ENCODE measurements at regions not wholly inside any gene's neighbourhood (a gene's known extent, or its start where the extent isn't known, plus 50 kb on each side); places are given as distances from the start of the nearest gene placed in this dataset.
"Not testable (repeated sequence)": the region's sequence is repeated elsewhere in the genome, so short reads cannot be mapped to it uniquely, and the experiment has no call there.

DNA sequence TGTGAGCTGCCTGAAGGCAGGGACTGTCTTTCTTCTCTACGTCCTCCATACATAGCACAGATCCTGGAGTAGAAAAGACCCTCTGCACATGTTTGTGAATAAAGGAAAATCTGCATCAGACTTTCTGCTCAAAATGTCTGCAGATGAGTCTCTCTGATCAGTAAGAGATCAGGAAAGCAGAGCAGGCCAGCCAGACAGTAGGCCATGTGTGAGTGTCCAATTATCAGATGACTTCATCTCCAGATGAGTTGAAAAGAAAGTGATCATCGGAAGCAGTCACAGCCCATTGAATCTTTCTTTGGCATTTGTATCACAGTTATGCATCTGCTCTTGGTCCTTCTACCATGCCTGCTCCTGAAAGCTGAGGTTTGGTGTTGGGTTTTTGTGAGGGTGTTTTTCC, 298.7 kb upstream of the NCAM1 start:
- H3K27me3 Mint-ChIP-seq (ENCODE audit: low read depth), result peaks cover 13% of the 10 kb centered on the region
- TF ChIP-seq, protein P1, sequence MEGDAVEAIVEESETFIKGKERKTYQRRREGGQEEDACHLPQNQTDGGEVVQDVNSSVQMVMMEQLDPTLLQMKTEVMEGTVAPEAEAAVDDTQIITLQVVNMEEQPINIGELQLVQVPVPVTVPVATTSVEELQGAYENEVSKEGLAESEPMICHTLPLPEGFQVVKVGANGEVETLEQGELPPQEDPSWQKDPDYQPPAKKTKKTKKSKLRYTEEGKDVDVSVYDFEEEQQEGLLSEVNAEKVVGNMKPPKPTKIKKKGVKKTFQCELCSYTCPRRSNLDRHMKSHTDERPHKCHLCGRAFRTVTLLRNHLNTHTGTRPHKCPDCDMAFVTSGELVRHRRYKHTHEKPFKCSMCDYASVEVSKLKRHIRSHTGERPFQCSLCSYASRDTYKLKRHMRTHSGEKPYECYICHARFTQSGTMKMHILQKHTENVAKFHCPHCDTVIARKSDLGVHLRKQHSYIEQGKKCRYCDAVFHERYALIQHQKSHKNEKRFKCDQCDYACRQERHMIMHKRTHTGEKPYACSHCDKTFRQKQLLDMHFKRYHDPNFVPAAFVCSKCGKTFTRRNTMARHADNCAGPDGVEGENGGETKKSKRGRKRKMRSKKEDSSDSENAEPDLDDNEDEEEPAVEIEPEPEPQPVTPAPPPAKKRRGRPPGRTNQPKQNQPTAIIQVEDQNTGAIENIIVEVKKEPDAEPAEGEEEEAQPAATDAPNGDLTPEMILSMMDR (IDR thresholded peaks at IDR 0.05; ENCODE audit: unreplicated experiment), result no peak
- no peak for DNase-seq (ENCODE audit: low spot score in 2 of 2, unreplicated experiment in 2 of 2)
- H3K4me1 Mint-ChIP-seq, result peaks cover 2% of the 10 kb centered on the region
- no peak overlapping the region for H3K4me3 Mint-ChIP-seq
- no peaks in the 10 kb centered on the region for H3K36me3 Mint-ChIP-seq
- H3K9me3 Mint-ChIP-seq, result no peaks in the 10 kb centered on the region
- no peak overlapping the region for H3K27ac Mint-ChIP-seq

DNA sequence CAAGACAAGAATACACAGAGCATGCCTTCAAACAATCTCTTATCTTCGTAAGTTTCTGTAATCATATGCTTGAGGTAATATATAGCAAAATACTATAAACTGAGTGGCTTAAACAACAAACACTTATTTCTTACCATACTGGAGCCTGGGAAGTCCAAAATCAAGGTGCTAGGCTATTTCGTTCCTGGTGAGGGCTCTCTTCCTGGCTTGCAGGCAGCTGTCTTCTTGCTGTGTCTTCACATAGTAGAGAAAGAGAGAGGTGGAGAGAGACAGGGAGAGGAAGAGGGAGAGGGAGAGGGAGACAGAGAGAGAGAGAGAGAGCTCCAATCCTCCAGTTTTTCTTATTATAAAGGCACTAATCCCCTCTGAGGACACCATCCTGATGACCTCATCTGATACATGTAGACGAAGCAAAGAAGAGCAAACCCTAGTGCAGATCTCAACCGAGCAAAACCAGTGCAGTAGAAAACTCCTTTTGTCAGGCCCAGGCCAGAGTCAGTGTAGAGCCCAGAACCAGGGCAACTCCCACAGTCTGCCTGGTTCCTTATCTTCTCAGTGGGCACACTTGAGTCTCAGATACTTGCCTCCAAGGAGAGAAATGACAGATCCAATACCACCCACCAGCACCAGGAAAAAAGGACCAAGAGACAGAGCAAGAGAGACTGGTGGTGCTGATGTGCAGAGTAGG, 297.1 kb upstream of the NCAM1 start:
- Mint-ChIP-seq H3K27me3 (ENCODE audit: low read depth) (peaks cover 13% of the 10 kb centered on the region), H3K27ac (no peak overlapping the region), H3K36me3 (no peaks in the 10 kb centered on the region), H3K4me3 (no peak overlapping the region), H3K9me3 (no peaks in the 10 kb centered on the region), H3K4me1 (no peaks in the 10 kb centered on the region)
- no peak for DNase-seq (ENCODE audit: low spot score in 2 of 2, unreplicated experiment in 2 of 2)
- TF ChIP-seq, protein P1 (IDR thresholded peaks at IDR 0.05; ENCODE audit: unreplicated experiment), result no peak

DNA sequence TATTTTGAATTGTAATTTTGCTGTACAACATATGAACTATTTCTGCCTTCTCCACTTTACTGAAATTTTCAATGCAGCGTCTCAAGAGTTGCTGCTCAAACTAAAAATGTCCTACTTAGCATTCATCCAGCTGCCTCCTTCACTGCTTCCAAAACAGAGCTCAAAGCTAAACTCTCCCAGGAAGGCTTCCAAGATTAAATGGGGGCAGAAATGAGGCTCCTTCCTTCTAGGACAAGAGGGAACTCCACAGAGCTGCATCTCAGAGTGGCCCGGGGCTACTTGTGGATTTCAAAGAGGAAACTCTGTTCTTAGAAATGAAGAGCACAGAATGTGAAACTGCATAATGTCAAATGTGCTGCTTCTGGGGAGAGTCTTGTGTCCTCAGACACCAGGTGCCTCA, 295.9 kb upstream of the NCAM1 start:
- TF ChIP-seq, protein P1 (IDR thresholded peaks at IDR 0.05; ENCODE audit: unreplicated experiment), result no peak
- no peak for DNase-seq (ENCODE audit: low spot score in 2 of 2, unreplicated experiment in 2 of 2)
- Mint-ChIP-seq H3K9me3 (no peaks in the 10 kb centered on the region), H3K27me3 (ENCODE audit: low read depth) (peaks cover 13% of the 10 kb centered on the region), H3K4me1 (no peaks in the 10 kb centered on the region), H3K36me3 (no peaks in the 10 kb centered on the region), H3K27ac (no peak overlapping the region), H3K4me3 (no peak overlapping the region)

DNA sequence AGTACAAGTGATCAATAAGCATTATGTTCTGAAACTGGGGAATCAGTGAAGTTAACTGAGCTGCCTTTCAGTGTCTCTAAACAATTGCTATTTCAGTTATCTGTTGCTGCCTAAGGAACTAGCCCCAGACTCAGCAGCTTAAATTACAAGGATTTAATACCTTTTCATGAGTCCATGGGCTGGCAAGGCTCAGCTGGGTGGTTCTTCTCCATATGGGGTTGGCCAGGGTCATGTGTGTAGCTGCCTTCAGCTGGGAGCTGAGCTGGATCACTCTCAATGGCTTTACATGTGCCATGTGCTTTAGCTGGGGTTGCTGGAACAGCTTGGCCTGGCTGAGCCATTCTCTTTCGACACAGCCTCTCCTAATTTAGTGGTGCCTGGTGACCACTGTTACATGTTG, 295.0 kb upstream of the NCAM1 start:
- TF ChIP-seq, protein P1 (IDR thresholded peaks at IDR 0.05; ENCODE audit: unreplicated experiment), result no peak
- H3K4me1 Mint-ChIP-seq, result no peaks in the 10 kb centered on the region
- no peaks in the 10 kb centered on the region for H3K36me3 Mint-ChIP-seq
- DNase-seq (ENCODE audit: low spot score in 2 of 2, unreplicated experiment in 2 of 2), result no peak
- no peak overlapping the region for H3K4me3 Mint-ChIP-seq
- H3K27me3 Mint-ChIP-seq (ENCODE audit: low read depth), result peaks cover 13% of the 10 kb centered on the region
- H3K27ac Mint-ChIP-seq, result no peak overlapping the region
- no peaks in the 10 kb centered on the region for H3K9me3 Mint-ChIP-seq

DNA sequence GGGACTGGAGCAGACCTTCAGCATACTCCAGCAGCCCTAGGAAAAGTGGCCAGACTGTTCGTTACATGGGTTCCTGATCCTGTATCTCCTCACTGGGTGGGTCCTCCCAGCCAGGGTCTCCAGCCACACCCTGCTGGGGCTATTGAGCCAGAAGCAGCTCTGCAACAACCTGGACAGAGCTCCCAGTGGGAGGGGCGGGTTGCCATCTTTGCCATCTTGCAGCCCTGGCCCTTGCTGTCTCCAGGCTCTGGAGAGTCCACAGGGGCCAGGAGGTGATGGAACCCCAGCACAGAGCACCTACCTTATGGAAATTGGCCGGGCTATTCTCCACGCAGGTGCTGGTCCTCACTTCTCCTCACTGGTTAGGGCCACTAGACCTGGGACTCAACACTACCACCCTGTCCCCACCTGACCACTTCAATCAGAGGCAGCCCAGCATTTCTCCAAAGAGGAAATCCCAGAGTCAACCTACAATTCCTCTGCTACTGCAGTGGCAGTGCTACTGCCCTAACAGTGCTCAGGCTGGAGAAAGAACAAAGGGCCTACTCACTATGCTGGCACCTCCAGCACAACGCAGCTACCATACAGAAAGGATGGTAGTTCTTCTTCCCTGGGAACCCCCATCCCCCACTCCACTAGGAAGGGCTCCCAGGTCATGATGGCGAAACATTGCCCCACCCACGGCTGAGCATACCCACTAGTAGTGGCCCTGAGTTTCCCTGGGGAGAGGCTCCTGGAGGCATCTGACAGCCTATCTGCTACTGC, 290.2 kb upstream of the NCAM1 start:
- H3K27ac Mint-ChIP-seq, result no peak overlapping the region
- no peak overlapping the region for H3K4me3 Mint-ChIP-seq
- TF ChIP-seq, protein P1 (IDR thresholded peaks at IDR 0.05; ENCODE audit: unreplicated experiment), result no peak
- H3K4me1 Mint-ChIP-seq, result no peaks in the 10 kb centered on the region
- H3K27me3 Mint-ChIP-seq (ENCODE audit: low read depth), result peaks cover 9% of the 10 kb centered on the region
- DNase-seq (ENCODE audit: low spot score in 2 of 2, unreplicated experiment in 2 of 2), result no peak
- peaks cover 18% of the 10 kb centered on the region for H3K9me3 Mint-ChIP-seq
- H3K36me3 Mint-ChIP-seq, result no peaks in the 10 kb centered on the region

DNA sequence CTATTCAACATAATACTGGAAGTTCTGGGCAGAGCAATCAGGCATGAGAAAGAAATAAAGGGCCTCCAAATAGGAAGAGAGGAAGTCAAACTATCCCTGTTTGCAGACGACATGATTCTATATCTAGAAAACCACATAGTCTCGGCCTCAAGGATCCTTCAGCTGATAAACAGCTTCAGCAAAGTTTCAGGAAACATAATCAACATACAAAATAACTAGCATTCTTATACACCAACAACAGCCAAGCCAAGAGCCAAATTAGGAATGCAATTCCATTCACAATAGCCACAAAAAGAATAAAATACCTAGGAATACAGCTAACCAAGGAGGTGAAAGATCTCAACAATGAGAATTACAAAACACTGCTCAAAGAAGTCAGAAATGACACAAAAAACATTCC, 287.8 kb upstream of the NCAM1 start:
- not testable (repeated sequence) for H3K4me1 Mint-ChIP-seq; H3K4me3 Mint-ChIP-seq; H3K36me3 Mint-ChIP-seq; DNase-seq (ENCODE audit: low spot score in 2 of 2, unreplicated experiment in 2 of 2); H3K27me3 Mint-ChIP-seq (ENCODE audit: low read depth); H3K27ac Mint-ChIP-seq
- peaks cover 18% of the 10 kb centered on the region for H3K9me3 Mint-ChIP-seq

Measured in mesothelial cell of epicardium (in vitro differentiated cells).